ENCODE measurements at regions not wholly inside any gene's neighbourhood (a gene's known extent, or its start where the extent isn't known, plus 50 kb on each side); places are given as distances from the start of the nearest gene placed in this dataset.

DNA sequence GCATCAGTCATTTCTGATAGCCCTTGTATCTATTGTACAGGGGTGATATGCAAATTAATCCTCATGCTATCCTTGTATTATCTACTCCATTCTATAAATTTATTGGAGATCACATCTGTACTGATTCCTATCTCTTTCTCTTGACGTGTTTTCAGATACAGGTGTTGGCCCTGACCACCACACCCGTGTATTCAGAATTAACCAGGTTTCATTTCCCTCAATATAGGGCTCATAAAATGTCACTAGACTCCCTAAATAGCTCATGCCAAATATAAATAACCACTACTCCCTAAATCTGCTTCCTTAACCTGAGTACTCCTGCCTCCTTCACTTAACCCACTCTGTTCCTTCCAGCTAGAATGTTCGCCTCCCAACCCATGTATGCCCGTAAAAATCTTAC lies 522.8 kb upstream of the KLF4 start:
- no peaks in the 10 kb centered on the region; a peak in 1 of 5 replicates for H3K9me3 Mint-ChIP-seq
- H2BK15ac ChIP-seq (ENCODE audit: low read depth, low read length): no peak overlapping the region
- H4K8ac ChIP-seq (replicated peaks; ENCODE audit: insufficient read length, low read depth, low read length): no peak overlapping the region

More for the DNA sequence above, 522.8 kb upstream of the KLF4 start:
- no peak overlapping the region for H3K9ac ChIP-seq (ENCODE audit: extremely low read depth, insufficient read length, low read length)
- H2AK5ac ChIP-seq (ENCODE audit: insufficient read length, low read length): no peak overlapping the region
- Mint-ChIP-seq H3K27me3 (ENCODE audit: low read depth) (no peaks in the 10 kb centered on the region; the same call in none of the 2 replicates), H3K36me3 (ENCODE audit: insufficient read depth in 1 of 3, low read depth in 3 of 3) (no peaks in the 10 kb centered on the region), H3K4me3 (no peak overlapping the region), H3K27ac (no peak overlapping the region; a peak in 1 of 7 replicates), H3K4me1 (peaks cover 10% of the 10 kb centered on the region in 2 experiments)
- no peaks in the 10 kb centered on the region for H3K23me2 ChIP-seq (ENCODE audit: insufficient read length, low read depth, low read length, poor library complexity, severe bottlenecking)
- H2BK120ac ChIP-seq (ENCODE audit: low read depth, low read length, poor library complexity, severe bottlenecking): no peak overlapping the region
- TF ChIP-seq, protein P1, sequence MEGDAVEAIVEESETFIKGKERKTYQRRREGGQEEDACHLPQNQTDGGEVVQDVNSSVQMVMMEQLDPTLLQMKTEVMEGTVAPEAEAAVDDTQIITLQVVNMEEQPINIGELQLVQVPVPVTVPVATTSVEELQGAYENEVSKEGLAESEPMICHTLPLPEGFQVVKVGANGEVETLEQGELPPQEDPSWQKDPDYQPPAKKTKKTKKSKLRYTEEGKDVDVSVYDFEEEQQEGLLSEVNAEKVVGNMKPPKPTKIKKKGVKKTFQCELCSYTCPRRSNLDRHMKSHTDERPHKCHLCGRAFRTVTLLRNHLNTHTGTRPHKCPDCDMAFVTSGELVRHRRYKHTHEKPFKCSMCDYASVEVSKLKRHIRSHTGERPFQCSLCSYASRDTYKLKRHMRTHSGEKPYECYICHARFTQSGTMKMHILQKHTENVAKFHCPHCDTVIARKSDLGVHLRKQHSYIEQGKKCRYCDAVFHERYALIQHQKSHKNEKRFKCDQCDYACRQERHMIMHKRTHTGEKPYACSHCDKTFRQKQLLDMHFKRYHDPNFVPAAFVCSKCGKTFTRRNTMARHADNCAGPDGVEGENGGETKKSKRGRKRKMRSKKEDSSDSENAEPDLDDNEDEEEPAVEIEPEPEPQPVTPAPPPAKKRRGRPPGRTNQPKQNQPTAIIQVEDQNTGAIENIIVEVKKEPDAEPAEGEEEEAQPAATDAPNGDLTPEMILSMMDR (conservative IDR thresholded peaks at IDR 0.05): no peak
- H3K9me3 ChIP-seq (ENCODE audit: control insufficient read depth, low read depth, low read length): no peaks in the 10 kb centered on the region
- H3K4ac ChIP-seq (ENCODE audit: low read depth, low read length): no peak overlapping the region
- H2AFZ ChIP-seq (ENCODE audit: low read length): no peak overlapping the region
- H4K5ac ChIP-seq (ENCODE audit: insufficient read length, low read depth, low read length): no peak overlapping the region
- no peaks in the 10 kb centered on the region for H3K79me1 ChIP-seq (ENCODE audit: insufficient read depth, low read depth, low read length, poor library complexity, severe bottlenecking)
- no peaks in the 10 kb centered on the region for H4K20me1 ChIP-seq (ENCODE audit: control insufficient read depth, insufficient read depth, insufficient read length)
- H3K27me3 ChIP-seq (ENCODE audit: insufficient read depth, low read length): no peaks in the 10 kb centered on the region
- no CpG with 5 or more reads among the region's 4 CpGs for WGBS (ENCODE audit: extremely low coverage, insufficient read length, low lambda C conversion rate)
- no peak overlapping the region for H2BK20ac ChIP-seq (ENCODE audit: low read depth, low read length, poor library complexity, severe bottlenecking)
- no peak overlapping the region for H3K4me2 ChIP-seq (ENCODE audit: insufficient read depth, insufficient read length, low read length)
- H3K56ac ChIP-seq (ENCODE audit: insufficient read length, low read depth, low read length): no peak overlapping the region
- H2BK12ac ChIP-seq (ENCODE audit: insufficient read length, low read depth, low read length): no peak overlapping the region
- no peak overlapping the region for H3T11ph ChIP-seq (ENCODE audit: low read length)
- H3K23ac ChIP-seq (ENCODE audit: insufficient read length, low read depth, low read length): no peak overlapping the region
- no peak overlapping the region for H3K27ac ChIP-seq (ENCODE audit: insufficient read length, low read depth, low read length)
- no peak overlapping the region for H3K14ac ChIP-seq (ENCODE audit: insufficient read depth, low read length)
- H3K4me1 ChIP-seq (ENCODE audit: insufficient read depth, low read length): no peaks in the 10 kb centered on the region
- no peak overlapping the region for H4K91ac ChIP-seq (ENCODE audit: insufficient read length, low read depth, low read length)
- DNase-seq: no peak
- H3K18ac ChIP-seq (ENCODE audit: insufficient read length, low read depth, low read length): no peak overlapping the region
- H3K79me2 ChIP-seq (ENCODE audit: insufficient read depth, low read length): no peaks in the 10 kb centered on the region
- H2BK5ac ChIP-seq (ENCODE audit: insufficient read length, low read length): no peak overlapping the region
